ENCODE measurements at regions not wholly inside any gene's neighbourhood (a gene's known extent, or its start where the extent isn't known, plus 50 kb on each side); places are given as distances from the start of the nearest gene placed in this dataset.

DNA sequence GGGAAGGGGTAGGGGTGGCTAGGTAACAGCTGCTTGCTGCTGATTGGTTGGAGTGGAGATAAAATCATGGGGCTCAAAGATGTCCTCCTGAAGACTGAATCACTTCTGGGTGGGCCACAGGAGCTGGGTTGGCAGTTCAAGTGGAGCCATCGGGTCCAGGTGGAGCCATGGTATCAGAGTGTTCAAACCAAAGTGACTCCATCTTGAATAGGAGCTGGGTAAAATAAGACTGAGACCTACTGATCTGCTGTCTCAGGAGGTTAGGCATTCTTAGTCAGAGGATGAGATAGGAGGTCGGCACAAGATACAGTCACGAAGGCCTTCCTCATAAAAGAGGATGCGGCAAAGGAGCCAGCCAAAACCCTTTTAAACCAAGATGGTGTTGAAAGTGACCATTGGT, 96.5 kb downstream of the RTP4 start:
- TF ChIP-seq CTCF (IDR thresholded peaks at IDR 0.05; ENCODE audit: low read depth, low read length, poor library complexity, severe bottlenecking), result no peak
- no peak for TF ChIP-seq EZH2phosphoT487 (IDR thresholded peaks at IDR 0.05; ENCODE audit: borderline replicate concordance, low read length)

Data from DOHH2 (cell line).